ENCODE measurements at regions not wholly inside any gene's neighbourhood (a gene's known extent, or its start where the extent isn't known, plus 50 kb on each side); places are given as distances from the start of the nearest gene placed in this dataset.
"Not testable (repeated sequence)": the region's sequence is repeated elsewhere in the genome, so short reads cannot be mapped to it uniquely, and the experiment has no call there.

DNA sequence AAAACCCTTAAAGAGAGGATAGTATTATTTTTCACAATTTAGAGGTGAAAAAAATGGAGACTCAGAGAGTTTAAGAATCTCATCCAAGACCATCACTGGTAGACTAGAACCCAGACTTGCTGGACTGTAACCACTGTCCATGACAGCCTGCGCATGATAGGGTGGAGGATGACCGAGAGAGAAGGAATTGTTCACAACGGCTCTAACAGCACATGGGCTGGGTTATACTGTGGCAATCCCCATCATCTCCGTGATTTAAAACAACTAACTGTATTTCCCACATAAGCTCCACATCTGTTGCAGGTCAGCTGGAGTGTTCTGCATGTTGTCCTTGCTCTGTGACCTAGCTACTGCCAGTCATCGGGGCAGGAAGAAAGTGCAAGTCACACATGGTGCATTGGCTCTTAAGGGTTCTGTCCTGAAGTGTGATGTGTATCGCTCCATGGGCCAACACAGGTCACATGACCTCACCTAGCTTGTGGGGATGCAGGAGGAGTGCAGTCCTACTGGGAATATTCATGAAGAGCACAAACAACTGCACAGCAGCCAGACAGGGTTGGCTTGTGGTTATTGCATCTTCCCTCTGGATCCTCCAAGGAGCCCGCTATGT, 131.2 kb upstream of the MPHOSPH6 start:
- DNase-seq (ENCODE audit: low read depth, low spot score), result no peak

DNA sequence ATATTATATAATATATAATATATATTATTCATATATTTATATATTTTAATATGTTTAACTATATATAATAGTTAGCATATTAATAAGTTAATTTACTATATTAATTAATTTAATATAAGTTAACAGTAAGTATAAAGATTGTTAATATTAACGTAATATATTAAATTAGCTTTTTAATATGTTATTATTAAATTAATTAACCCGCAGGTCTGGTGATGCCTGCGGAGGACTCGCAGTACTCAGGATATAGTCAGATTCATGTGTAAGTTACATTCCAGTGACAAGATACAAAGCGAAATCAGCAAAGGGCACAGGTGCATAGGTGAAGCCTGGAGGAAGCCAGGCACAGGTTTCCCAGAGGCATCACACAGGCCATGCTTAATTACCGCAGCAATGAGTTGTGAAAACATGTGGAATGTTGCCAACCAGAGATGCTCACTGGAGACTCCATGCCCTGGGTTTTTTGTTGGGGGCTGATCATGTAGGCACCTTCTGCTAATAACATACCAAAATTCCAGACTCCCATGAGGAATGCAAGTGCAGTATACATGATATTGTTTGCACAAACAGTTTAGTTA, 130.4 kb upstream of the MPHOSPH6 start:
- no peak for DNase-seq (ENCODE audit: low read depth, low spot score)

DNA sequence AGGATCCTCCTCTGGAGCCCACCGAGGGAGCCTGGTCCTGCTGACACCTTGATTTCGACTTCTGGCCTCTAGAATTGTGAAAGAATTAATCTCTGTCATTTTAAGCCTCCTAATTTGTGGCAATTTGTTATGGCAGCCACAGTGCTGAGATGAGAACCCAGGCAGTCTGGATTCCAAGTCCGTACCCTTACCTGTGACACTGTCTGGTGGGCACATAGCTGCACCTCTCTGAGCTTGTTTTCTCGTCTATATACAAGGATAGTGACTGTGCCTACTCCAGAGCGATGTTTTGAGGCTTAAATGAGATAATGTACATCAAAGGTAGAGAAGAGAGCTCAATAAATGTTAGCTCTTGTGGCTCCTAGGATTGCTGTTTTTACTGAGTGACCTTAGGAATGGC, 128.4 kb upstream of the MPHOSPH6 start:
- DNase-seq (ENCODE audit: low read depth, low spot score), result no peak

DNA sequence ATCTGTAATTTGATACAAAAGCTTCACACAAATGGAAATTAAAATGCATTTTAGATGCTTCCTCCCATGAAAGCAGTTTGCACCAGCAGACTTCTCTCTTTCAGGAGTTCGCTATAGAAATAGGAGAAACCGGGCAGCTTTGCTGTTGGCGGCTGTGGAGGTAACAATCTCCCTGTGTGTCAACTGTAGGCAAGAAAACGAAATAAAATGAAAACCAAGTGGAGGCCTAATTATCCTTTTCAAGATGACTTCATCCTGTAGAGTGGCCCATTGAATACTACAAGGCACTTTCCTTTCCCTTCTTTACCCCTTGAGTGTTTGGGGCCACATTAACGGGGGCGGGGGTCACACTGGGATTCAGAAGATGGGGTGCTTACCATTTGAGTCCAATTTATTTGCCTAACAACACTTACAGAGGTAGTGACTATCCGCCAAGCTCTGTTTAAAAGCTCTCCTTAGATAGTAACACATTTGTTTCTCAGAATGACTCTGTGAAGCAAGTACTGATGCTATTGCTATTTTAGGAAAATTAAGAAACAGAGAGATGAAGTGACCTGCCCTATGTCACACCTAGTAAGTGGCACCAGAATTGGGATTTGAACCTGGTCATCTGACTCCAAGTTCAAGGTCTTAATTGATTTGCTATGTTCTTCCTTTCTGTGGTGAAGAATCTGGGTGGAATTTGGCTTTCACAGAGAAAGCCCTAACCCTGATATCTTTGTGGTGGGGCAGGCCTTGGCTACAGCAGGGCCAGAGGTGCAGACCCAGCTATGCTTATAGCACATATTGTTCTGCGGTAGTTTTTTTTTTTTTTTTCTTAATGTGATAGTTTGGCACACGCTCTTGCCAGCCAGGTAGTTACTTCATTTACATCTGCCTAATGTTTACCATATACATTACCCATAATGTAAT, 125.5 kb upstream of the MPHOSPH6 start:
- DNase-seq (ENCODE audit: low read depth, low spot score), result no peak

DNA sequence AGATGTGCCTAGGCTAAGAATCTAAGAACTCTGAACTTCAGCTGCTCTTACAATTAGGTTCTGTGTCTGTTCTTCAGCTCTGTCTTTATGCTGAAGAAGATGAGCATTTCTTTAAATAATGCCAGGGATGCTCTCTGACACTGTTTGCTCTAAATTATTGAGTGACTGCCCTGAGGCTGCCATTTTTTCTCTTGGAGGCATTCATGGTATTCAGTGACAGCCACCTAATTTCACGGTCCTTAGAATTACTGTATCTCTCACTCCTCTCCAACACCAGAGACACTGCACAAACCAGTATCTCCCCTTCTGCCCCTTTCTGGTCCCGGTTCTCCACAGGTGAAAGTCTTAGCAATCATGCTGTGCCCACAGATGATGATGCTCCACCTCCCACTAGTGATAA, 123.6 kb upstream of the MPHOSPH6 start:
- DNase-seq (ENCODE audit: low read depth, low spot score), result no peak

DNA sequence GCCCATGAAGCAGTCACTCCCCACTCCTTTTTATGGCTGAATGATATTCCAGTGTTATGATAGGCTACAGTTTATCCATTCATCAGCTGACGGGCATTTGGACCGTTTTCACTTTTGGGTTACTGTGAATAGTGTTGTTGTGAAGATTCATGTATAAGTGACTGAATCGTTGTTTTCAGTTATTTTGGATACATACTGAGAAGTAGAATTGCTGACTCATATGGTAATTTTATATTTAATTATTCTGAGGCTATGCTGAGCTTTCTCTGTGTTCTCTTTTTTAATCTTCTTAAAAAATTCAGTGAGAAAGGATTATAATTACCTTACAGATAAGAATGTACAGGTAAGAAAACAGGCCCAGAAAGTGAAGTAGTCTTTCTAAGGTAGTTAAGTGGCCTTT, 117.9 kb upstream of the MPHOSPH6 start:
- no peak for DNase-seq (ENCODE audit: low read depth, low spot score)

DNA sequence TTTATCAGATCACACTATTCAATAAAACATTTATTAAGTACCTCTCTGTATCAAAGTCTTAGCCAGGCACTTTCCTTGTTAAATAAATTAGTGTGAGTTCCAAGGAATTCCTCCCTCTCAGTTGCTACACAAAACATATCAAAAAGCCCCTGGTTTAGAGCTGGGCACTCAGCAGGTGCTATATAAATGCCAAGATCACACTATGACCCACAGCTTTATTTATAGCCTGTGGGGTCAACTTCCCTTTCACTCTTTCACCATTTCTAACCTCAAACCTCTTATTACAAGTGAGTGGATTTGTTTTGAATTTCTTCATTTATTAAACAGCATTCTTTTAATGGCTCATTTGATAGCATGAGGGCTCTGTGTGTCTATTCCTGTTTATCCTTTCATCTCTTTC, 112.6 kb upstream of the MPHOSPH6 start:
- DNase-seq (ENCODE audit: low read depth, low spot score), result no peak

DNA sequence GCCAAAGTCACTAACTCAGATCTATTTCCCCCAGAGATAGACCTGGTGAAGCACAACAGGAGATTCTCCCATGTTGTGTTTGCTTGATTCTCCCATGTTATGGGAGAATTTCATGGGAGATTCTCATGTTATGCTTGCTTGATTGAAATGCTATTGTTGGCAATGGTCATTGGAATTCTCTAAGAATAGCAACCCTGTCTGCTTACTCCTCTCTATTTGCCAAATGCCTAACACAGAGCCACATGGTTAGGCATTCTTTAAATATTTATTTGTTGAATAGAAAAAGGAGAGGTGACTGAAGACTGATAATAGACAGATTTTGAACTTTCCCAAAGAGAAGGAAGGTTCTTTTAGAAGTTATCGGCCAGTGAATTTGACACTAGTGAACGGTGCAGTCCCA, 111.5 kb upstream of the MPHOSPH6 start:
- DNase-seq (ENCODE audit: low read depth, low spot score), result no peak

DNA sequence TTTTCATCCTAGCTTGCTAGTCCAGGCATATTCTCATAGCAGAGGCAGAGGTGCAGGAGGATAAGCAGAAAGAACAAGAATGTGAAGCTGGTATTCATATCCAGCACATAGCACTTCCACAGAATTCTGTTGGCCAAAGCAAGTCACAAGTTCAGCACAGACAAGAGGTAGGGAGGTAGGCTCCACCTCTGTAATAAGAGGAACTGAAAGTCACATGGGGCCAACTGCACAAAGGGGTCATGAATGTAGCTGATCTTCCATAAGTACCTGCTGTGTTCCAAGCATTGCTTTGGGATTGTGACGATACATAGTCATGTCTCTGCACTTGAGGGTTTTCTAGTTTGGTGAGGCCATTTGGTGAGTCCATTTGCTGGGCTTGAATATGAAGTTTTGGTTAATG, 110.8 kb upstream of the MPHOSPH6 start:
- DNase-seq (ENCODE audit: low read depth, low spot score), result no peak

DNA sequence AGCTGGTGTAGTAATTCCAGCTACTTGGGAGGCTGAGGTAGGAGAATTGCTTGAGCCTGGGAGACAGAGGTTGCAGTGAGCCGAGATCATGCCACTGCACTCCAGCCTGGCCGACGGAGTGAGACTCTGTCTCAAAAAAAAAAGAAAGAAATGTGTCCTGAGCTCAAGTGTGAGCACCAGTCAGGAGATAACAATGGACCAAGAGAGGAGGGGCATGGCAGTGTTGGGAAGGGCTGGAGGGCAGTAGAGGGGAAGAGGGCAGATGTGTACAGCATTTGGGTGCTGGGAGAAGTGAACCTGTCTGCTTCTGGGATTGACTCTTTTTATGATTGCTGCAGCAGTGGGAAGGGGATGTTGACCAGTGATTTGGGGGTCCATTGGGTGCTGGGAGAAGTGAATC, 105.3 kb upstream of the MPHOSPH6 start:
- DNase-seq (ENCODE audit: low read depth, low spot score), result not testable (repeated sequence)

DNA sequence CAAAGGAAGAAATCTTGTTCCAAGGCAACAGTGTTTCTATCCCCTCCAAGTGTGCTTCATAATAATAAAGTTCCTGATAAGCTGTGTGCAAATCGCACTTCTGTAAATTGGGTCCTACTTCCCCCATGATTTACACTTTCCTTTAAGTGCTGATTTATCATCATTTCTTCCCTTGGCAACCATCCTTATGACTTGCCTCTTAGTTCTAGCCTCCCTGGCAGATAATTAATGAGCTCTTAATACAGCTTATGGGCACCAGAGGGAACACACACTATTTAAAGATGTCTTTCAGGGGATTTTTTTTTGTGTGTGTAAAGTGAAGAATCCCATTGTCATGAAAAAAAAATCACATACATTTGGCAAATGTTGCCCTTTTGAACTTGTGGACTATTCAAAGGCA, 101.6 kb upstream of the MPHOSPH6 start:
- DNase-seq (ENCODE audit: low read depth, low spot score), result no peak

DNA sequence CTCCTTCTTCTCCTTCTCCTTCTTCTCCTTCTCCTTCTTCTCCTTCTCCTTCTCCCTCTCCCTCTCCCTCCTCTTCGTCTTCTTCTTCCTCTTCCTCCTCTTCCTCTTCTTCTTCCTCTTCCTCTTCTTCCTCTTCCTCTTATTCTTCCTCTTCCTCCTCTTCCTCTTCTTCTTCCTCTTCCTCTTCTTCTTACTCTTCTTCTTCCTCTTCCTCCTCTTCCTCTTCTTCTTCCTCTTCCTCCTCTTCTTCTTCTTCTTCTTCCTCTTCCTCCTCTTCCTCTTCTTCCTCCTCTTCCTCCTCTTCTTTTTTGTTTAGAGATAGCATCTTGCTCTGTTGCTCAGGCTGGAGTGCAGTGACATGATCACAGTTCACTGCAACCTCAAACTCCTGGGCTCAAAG, 97.7 kb upstream of the MPHOSPH6 start:
- not testable (repeated sequence) for DNase-seq (ENCODE audit: low read depth, low spot score)

DNA sequence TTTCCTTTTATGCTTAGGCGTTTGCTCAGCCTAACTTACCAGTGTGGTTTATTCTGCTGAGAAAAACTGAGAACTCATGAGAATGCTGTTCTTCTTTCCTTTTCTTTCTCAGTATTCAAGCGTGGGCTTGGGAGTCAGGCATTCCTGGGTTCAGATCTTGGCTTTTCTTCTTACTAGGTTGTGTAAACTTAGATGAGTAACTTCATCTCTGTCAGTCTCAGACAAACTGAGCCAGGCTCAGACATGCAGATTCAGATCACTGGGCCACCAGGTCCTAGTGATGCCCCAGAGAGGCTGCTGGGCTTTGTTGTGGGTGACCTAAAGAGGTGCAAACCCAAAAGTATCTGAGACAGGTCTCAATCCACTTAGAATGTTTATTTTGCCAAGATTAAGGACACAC, 95.8 kb upstream of the MPHOSPH6 start:
- no peak for DNase-seq (ENCODE audit: low read depth, low spot score)

DNA sequence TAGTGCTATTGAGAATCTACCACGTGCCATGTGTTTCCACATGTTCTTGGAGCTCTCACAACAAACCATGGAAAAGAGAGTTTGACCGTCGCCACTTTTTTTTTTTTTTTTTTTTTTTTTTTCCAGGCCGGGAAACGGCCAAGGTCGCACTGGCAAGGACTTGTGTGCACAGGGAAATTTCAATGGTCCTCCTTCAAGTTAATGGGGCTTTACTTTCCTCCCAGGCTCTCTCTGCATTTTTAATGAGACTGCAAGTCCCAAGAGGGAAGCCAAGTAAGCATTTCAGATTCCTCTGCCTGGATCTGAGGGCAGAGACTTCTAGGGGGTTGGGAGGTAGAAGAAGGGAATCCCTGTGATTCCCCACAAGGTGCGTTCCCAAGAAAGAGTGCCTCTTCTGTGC, 94.7 kb upstream of the MPHOSPH6 start:
- DNase-seq (ENCODE audit: low read depth, low spot score), result no peak

DNA sequence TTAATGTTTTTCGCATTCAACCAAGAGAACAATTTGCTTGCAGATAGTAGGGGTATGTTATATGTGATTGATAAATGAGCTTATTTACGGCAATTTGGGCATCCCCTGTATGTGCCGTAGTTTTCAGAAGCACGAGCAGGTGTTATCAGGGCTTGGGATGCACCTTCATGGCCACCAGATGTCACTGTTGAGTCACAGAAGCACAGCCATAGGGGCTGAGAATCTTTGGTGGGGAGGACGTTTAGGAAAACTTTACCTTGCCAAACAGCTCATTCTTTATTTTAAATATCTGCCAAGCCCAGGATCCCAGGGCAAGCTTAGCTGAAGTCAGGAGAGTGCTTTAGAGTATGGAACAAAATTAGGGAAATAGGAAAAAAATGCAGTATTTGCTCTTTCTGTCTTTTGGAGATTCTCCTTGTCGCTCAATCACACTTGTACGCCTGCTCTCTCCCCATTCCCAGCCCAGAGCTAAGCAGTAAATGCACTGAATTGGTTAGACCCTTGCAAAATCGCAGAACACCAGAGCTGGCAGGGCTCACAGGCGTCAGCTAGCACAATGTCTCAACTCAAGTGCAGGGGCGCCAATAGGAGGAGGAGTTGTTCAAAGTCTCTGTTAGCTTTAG, 93.6 kb upstream of the MPHOSPH6 start:
- peak; percentile 8 for DNase-seq (ENCODE audit: low read depth, low spot score)

DNA sequence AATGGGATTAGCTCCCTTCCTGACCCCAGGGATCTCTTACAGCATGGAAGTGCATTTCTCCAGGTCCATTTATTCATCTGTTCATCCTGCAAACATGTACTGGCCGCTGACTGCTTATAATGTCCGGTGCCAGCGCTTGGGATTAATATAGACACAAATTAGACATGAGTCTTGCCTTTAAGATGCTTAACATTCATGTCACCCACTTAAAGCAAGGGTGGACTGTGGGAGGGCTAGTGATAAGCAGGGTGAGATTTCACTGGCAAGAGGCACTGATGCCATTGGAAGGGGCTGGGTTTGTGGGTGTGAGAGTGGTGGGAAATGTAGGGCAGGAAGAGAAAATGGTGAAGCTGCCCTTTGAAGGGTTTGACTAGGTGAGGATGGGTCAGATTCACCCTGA, 92.2 kb upstream of the MPHOSPH6 start:
- DNase-seq (ENCODE audit: low read depth, low spot score), result no peak

DNA sequence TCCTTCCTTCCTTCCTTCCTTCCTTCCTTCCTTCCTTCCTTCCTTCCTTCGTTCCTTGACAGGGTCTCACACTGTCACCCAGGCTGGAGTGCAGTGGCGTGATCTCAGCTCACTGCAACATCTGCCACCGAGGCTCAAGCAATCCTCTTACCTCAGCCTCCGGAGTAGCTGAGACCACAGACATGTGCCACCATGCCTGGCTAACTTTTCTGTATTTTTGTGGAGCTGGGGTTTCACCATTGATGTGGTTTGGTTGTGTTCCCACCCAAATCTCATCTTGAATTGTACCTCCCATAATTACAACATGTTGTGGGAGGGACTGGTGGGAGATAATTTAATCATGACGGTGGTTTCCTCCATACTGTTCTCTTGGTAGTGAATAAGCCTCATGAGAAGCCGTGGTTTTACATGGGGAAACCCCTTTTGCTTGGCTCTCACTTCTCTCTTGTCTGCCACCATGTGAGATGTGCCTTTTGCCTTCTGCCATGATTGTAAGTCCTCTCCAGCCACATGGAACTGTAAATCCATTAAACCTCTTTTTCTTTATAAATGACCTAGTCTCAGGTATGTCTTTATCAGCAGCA, 90.3 kb upstream of the MPHOSPH6 start:
- DNase-seq (ENCODE audit: low read depth, low spot score), result no peak

DNA sequence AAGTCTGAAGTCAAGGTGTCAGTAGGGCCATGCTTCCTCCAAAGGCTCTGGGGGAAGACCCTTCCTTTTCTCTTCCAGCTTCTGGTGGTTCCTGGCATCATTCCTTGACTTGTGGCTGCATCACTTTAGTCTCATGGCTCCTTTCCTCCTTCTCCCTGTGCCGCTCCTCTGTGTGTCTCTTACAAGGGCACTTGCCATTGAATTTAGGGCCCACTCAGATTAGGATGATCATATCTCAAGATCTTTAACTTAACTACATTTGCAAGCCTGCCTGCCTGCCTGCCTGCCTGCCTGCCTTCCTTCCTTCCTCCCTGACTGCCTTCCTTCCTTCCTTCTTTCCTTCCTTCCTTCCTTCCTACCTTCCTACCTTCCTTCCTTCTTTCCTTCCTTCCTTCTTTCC, 89.7 kb upstream of the MPHOSPH6 start:
- no peak for DNase-seq (ENCODE audit: low read depth, low spot score)

DNA sequence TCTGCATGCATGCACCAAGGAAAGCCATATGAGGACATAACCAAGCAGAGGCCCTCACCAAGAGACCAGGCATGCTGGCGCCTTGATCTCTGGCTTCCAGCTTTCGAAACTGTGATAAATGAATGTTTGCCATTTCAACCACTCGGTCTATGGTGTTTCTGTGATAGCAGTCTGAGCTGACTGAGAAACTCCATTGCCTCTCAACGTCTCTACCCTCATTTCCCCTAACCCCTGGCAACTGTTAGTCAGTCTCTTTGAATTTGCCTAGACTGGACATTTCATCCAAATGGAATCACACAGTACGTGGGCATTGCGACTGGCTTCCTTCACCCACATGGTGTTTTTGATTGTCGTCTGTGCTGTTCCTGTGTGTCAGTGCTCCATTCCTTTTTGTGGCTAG, 88.0 kb upstream of the MPHOSPH6 start:
- DNase-seq (ENCODE audit: low read depth, low spot score), result no peak

DNA sequence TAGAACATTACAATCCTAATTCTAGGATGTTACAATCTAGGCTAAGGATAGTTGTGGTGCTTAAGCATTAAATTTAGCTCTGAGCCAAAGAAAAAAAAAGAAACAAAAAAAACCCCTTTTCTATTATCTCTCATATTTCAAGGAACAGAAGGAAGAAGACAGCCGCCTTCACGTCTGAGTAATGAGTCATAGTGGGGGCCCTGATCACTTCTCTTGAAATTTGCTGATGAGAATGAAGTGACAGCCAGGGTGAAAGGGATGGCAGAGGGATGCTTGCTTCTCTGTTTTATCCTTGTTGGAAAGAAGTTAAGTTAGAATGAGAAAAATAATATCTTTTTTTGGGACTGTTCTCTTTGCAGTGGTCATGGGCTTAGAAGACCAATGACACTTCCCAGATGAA, 82.6 kb upstream of the MPHOSPH6 start:
- no peak for DNase-seq (ENCODE audit: low read depth, low spot score)

DNA sequence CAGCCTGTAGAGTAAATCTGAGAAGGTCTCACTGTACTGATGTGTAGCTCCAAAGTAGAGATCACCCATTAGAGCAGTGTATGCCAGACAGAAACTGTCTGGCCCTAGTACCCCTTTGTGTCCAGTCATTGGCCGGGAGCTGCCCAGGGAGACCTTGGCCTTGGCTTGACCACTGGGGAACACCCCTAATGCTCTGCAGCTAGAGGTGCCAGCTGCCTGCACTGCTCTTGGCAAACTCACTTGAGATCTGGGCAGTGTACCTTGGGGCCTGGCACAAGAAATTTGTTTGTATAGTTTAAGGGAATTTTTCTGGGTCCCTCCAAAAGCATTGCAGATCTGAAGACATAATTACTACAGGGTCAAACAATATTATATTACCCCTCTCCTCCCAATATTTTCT, 78.7 kb upstream of the MPHOSPH6 start:
- DNase-seq (ENCODE audit: low read depth, low spot score), result no peak

DNA sequence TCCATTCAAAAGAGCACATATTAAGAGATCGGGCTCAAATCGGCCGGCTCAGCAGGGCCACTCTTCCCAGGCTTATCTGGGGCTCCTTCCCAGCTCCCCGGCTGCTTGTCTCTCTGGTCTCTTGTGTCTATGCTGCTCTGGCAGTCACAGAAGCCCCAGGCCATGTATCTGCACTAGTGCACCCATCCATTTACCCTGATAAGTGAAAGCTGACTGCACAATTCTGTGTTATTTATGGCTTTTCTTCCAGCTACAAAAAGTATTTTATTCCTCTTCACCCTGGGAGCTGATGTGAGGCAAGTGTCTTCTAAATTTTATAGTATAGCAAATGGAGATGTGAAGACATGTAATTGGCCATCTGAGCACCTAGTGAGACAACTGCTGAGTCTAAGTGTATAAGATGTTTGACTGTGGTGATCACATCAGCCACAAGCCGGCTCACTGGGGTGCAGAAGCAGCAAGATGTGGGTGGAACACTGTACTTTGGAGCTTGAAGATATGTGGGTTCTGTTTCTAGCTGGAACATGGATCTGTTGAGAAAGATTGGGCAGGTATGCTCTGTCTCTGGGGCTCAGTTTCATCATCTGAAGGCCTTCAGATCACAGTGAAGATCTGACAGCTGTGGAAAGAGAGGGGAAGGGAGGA, 78.1 kb upstream of the MPHOSPH6 start:
- DNase-seq (ENCODE audit: low read depth, low spot score), result no peak

Measured in activated naive CD8-positive, alpha-beta T cell treated with anti-CD3 and anti-CD28 coated beads, Interleukin-2, amount 50 U/mL, for 16 hours (primary cell).